Adrenal gland (tissue), 9 donors: ENCODE measurements at regions not wholly inside any gene's neighbourhood (a gene's known extent, or its start where the extent isn't known, plus 50 kb on each side); places are given as distances from the start of the nearest gene placed in this dataset.

Source experiments
- DNase-seq, 7 donors: peaks; one replicate each; pipeline ENCODE4 v3.0.0-alpha.2; 2019 to 2020
- H3K27ac ChIP-seq, 5 donors: fragments of 200-600 bp; sonication (generic) in 4 of 5; 1 replicate in 3 of 5; 2 replicates in 2 of 5; pipeline versions ENCODE4 v1.5.1 to v1.8.0; 2016 to 2020; ENCODE audit warnings: mild to moderate bottlenecking in 1 of 5
- H3K27me3 ChIP-seq: fragments of 200-600 bp; 2 replicates; pipeline ENCODE4 v1.8.0; 2021
- H3K36me3 ChIP-seq, 2 donors: fragments of 200-600 bp; replicated peaks in 1 of 2; 1 replicate in 1 of 2; 2 replicates in 1 of 2; pipeline versions ENCODE4 v1.5.1 to v1.8.0; 2018 to 2022
- H3K4me1 ChIP-seq, 2 donors: fragments of 200-600 bp; replicated peaks in 1 of 2; 1 replicate in 1 of 2; 2 replicates in 1 of 2; pipeline versions ENCODE4 v1.5.1 to v1.8.0; 2018 to 2021
- H3K4me3 ChIP-seq, 4 donors: fragments of 200-600 bp; sonication (generic) in 3 of 4; one replicate each; pipeline ENCODE4 v1.5.1; 2016 to 2018
- H3K9me3 ChIP-seq, 3 donors: fragments of 200-600 bp; sonication (generic) in 1 of 3; replicated peaks in 1 of 3; 1 replicate in 2 of 3; 2 replicates in 1 of 3; pipeline versions ENCODE4 v1.5.1 to v1.8.0; 2016 to 2021
- POLR2A ChIP-seq, 2 donors: fragments of 450-650 bp; IDR thresholded peaks; one replicate each; pipeline ENCODE4 v1.6.1; 2017; ENCODE audit warnings: antibody characterized with exemption in 2 of 2, mild to moderate bottlenecking in 2 of 2, moderate library complexity in 1 of 2
- WGBS, 4 donors: extraction: QIAGEN DNeasy Blood & Tissue Kit in 2 of 4; methylation state at CpG; one replicate each; pipeline versions ENCODE4 v1.1.5 to v1.1.7; 2013 to 2017; 5-methylcytosine and 5-hydroxymethylcytosine counted together
- intact Hi-C, 2 donors: fragments of 100-400 bp; cut with DNase I; formaldehyde crosslinking; loops; one replicate each; pipeline versions ENCODE4 v1.14.1 to v1.15.0; 2022 to 2023
- TF ChIP-seq, protein P1 (sequence below), 6 experiments: fragments of 450-650 bp in 4 of 6; fragments of 200-600 bp in 2 of 6; sonication (generic) in 1 of 6; IDR thresholded peaks; 1 replicate in 5 of 6; 2 replicates in 1 of 6; pipeline versions ENCODE4 v1.5.1 to v1.8.0; 2016 to 2021; ENCODE audit warnings: antibody characterized with exemption in 6 of 6, mild to moderate bottlenecking in 2 of 6, moderate library complexity in 1 of 6
- donor health status: healthy with polysubstance abuse.
- donor health status: Bipolar disorder and iron deficiency.
- donor health status: DM: yes; HTN: yes; CAD: no.
- donor health status: DM: no; HTN: no; CAD: no.
- donor health status: DM: no; HTN: no; CAD: no.

- Histone ChIP-seq H3K36me3 (no peaks in the 10 kb centered on the region), H3K4me1 (no peaks in the 10 kb centered on the region), H3K27me3 (no peaks in the 10 kb centered on the region), H3K9me3 (no peaks in the 10 kb centered on the region), H3K4me3 (no peak overlapping the region), H3K27ac (no peak overlapping the region)
- no peak for TF ChIP-seq POLR2A (IDR thresholded peaks at IDR 0.05)
- TF ChIP-seq, protein P1, sequence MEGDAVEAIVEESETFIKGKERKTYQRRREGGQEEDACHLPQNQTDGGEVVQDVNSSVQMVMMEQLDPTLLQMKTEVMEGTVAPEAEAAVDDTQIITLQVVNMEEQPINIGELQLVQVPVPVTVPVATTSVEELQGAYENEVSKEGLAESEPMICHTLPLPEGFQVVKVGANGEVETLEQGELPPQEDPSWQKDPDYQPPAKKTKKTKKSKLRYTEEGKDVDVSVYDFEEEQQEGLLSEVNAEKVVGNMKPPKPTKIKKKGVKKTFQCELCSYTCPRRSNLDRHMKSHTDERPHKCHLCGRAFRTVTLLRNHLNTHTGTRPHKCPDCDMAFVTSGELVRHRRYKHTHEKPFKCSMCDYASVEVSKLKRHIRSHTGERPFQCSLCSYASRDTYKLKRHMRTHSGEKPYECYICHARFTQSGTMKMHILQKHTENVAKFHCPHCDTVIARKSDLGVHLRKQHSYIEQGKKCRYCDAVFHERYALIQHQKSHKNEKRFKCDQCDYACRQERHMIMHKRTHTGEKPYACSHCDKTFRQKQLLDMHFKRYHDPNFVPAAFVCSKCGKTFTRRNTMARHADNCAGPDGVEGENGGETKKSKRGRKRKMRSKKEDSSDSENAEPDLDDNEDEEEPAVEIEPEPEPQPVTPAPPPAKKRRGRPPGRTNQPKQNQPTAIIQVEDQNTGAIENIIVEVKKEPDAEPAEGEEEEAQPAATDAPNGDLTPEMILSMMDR (IDR thresholded peaks at IDR 0.05) = no peak
- intact Hi-C loops = no loop called here
- no peak for DNase-seq
Observed at GRCh38 chr13:58907347-58907746, 1256.4 kb downstream of the DIAPH3 start.

DNA sequence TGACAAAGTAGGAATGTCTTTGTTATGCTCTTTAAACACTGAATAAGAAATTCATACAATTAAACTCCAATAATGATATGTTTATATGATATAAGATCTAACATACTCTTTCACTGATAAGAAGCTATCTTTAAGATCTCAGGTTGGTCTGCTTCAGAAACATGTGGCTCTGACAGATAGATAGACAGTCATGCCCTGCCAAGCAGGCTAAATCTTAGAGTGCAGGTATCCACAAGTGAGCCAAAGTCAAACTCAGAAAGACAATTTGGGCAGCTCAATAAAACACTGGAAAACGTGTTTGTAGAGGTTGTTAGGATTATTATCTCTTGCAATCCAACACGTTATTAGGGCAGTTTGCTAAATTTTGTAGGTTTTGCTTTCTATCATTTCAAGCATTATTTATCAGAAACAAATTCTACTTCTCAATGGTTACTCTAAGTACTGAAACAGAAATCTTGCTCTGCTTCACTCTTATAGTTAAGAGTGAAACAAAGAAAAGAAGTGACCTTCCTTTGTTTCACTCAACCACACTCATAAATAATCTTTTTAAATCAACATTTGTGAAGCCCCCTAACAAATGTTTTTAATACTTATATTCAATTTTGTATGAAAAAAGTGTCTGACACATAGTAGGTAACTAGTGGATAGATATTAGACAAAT, 1255.6 kb downstream of the DIAPH3 start:
- Histone ChIP-seq H3K27me3 (no peaks in the 10 kb centered on the region), H3K4me1 (no peaks in the 10 kb centered on the region), H3K4me3 (no peak overlapping the region), H3K36me3 (no peaks in the 10 kb centered on the region), H3K9me3 (no peaks in the 10 kb centered on the region), H3K27ac (no peak overlapping the region)
- DNase-seq = no peak
- intact Hi-C loops = no loop called here
- TF ChIP-seq, protein P1 (IDR thresholded peaks at IDR 0.05) = no peak
- TF ChIP-seq POLR2A (IDR thresholded peaks at IDR 0.05) = no peak
- 53 to 60% (median 56%) methylated on average over 2 of the region's 2 CpGs for WGBS, 4 donors

DNA sequence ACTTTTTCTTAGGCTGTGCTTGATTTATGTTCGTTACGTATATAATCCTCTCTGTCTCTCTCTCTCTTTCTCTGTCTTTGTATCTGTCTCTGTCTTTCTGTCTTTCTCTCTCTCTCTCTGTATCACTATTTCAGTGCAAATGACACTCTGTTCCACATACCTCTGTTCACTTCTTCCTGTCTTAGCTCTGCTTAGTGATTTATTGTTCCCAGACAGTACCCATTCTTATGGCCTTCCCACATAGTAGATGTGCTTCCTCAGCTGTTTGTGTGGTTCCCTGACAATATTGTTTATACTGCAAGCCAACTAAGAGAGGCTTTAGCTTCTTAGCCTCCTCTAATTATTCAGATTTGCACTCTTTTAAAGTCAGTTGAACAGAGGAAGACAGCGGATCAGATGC, 1244.2 kb downstream of the DIAPH3 start:
- H3K36me3 ChIP-seq = no peaks in the 10 kb centered on the region
- H3K4me3 ChIP-seq = no peak overlapping the region
- intact Hi-C loops = no loop called here
- H3K4me1 ChIP-seq = no peaks in the 10 kb centered on the region
- 64 to 78% (median 76%) methylated on average over 3 of the region's 3 CpGs for WGBS, 4 donors
- no peaks in the 10 kb centered on the region for H3K9me3 ChIP-seq
- H3K27me3 ChIP-seq = no peaks in the 10 kb centered on the region
- TF ChIP-seq POLR2A (IDR thresholded peaks at IDR 0.05) = no peak
- TF ChIP-seq, protein P1 (IDR thresholded peaks at IDR 0.05) = no peak
- no peak overlapping the region for H3K27ac ChIP-seq
- no peak for DNase-seq

DNA sequence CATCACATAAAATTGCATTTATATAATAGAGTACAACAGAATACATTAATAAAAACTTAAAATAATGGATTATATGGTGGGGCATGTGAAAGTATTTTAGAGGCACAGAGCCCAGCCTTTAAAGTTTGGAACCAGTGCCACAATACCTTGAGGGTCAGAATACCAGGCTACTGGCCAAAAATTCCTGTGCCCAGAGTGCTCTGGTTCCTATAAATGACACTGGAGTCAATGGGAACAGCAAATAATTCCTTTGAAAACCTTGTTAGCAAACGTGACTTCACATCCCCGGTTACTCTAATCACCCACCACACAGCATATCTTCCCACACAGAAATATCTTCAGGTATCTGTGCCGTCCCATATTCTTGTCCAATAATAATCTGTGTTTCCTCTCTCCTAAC, 1242.6 kb downstream of the DIAPH3 start:
- no peak for DNase-seq
- Histone ChIP-seq H3K4me3 (no peak overlapping the region), H3K4me1 (no peaks in the 10 kb centered on the region), H3K9me3 (no peaks in the 10 kb centered on the region), H3K27me3 (no peaks in the 10 kb centered on the region), H3K27ac (no peak overlapping the region), H3K36me3 (no peaks in the 10 kb centered on the region)
- 75 to 85% (median 80%) methylated on average over 3 of the region's 3 CpGs for WGBS, 4 donors
- TF ChIP-seq, protein P1 (IDR thresholded peaks at IDR 0.05) = no peak
- no peak for TF ChIP-seq POLR2A (IDR thresholded peaks at IDR 0.05)
- intact Hi-C loops = no loop called here
